ENCODE measurements at regions not wholly inside any gene's neighbourhood (a gene's known extent, or its start where the extent isn't known, plus 50 kb on each side); places are given as distances from the start of the nearest gene placed in this dataset.

GRCh38 chr13:99873141-99873540 is 98.4 kb downstream of the ZIC5 start:
- Mint-ChIP-seq H3K4me1 (peaks cover 12% of the 10 kb centered on the region), H3K4me3 (no peak overlapping the region), H3K27ac (no peak overlapping the region), H3K36me3 (peaks cover 2% of the 10 kb centered on the region), H3K9me3 (no peaks in the 10 kb centered on the region), H3K27me3 (no peaks in the 10 kb centered on the region)
- ATAC-seq = no peak

- peaks cover 20% of the 10 kb centered on the region for H3K36me3 Mint-ChIP-seq
- H3K27ac Mint-ChIP-seq = no peak overlapping the region
- peaks cover 12% of the 10 kb centered on the region for H3K4me1 Mint-ChIP-seq
- H3K4me3 Mint-ChIP-seq = no peak overlapping the region
- H3K9me3 Mint-ChIP-seq = no peaks in the 10 kb centered on the region
- H3K27me3 Mint-ChIP-seq = no peaks in the 10 kb centered on the region
- ATAC-seq = no peak
Observed at GRCh38 chr13:99871249-99871898, 100.2 kb downstream of the ZIC5 start.

GRCh38 chr13:99870541-99870940 is 101.0 kb downstream of the ZIC5 start:
- H3K4me1 Mint-ChIP-seq = peaks cover 12% of the 10 kb centered on the region
- H3K27me3 Mint-ChIP-seq = no peaks in the 10 kb centered on the region
- H3K9me3 Mint-ChIP-seq = no peaks in the 10 kb centered on the region
- H3K4me3 Mint-ChIP-seq = no peak overlapping the region
- peaks cover 24% of the 10 kb centered on the region for H3K36me3 Mint-ChIP-seq
- no peak for ATAC-seq
- H3K27ac Mint-ChIP-seq = no peak overlapping the region

GRCh38 chr13:99869830-99870229 is 101.7 kb downstream of the ZIC5 start:
- Mint-ChIP-seq H3K36me3 (peaks cover 31% of the 10 kb centered on the region), H3K27ac (no peak overlapping the region), H3K4me1 (peaks cover 12% of the 10 kb centered on the region), H3K27me3 (no peaks in the 10 kb centered on the region), H3K9me3 (no peaks in the 10 kb centered on the region), H3K4me3 (no peak overlapping the region)
- no peak for ATAC-seq

GRCh38 chr13:99868767-99869166 is 102.8 kb downstream of the ZIC5 start:
- Mint-ChIP-seq H3K27ac (no peak overlapping the region), H3K36me3 (peaks cover 41% of the 10 kb centered on the region), H3K27me3 (no peaks in the 10 kb centered on the region), H3K4me1 (peaks cover 12% of the 10 kb centered on the region), H3K9me3 (no peaks in the 10 kb centered on the region), H3K4me3 (no peak overlapping the region)
- no peak for ATAC-seq

GRCh38 chr13:99867535-99868257 is 103.9 kb downstream of the ZIC5 start:
- no peak overlapping the region for H3K4me3 Mint-ChIP-seq
- peaks cover 46% of the 10 kb centered on the region for H3K36me3 Mint-ChIP-seq
- peaks cover 12% of the 10 kb centered on the region for H3K4me1 Mint-ChIP-seq
- ATAC-seq = no peak
- no peaks in the 10 kb centered on the region for H3K27me3 Mint-ChIP-seq
- H3K9me3 Mint-ChIP-seq = no peaks in the 10 kb centered on the region
- H3K27ac Mint-ChIP-seq = no peak overlapping the region

GRCh38 chr13:99866781-99867180 is 104.8 kb downstream of the ZIC5 start:
- H3K36me3 Mint-ChIP-seq = peaks cover 46% of the 10 kb centered on the region
- H3K27me3 Mint-ChIP-seq = no peaks in the 10 kb centered on the region
- ATAC-seq = no peak
- no peak overlapping the region for H3K27ac Mint-ChIP-seq
- H3K9me3 Mint-ChIP-seq = no peaks in the 10 kb centered on the region
- H3K4me1 Mint-ChIP-seq = peaks cover 11% of the 10 kb centered on the region
- no peak overlapping the region for H3K4me3 Mint-ChIP-seq

- Mint-ChIP-seq H3K4me3 (no peak overlapping the region), H3K27ac (no peak overlapping the region), H3K36me3 (peaks cover 46% of the 10 kb centered on the region), H3K9me3 (no peaks in the 10 kb centered on the region), H3K4me1 (no peaks in the 10 kb centered on the region), H3K27me3 (no peaks in the 10 kb centered on the region)
- ATAC-seq = no peak
Observed at GRCh38 chr13:99865420-99865930, 106.1 kb downstream of the ZIC5 start.

- Mint-ChIP-seq H3K27me3 (no peaks in the 10 kb centered on the region), H3K9me3 (no peaks in the 10 kb centered on the region), H3K4me1 (no peaks in the 10 kb centered on the region), H3K4me3 (no peak overlapping the region), H3K36me3 (peaks cover 50% of the 10 kb centered on the region), H3K27ac (no peak overlapping the region)
- no peak for ATAC-seq
Observed at GRCh38 chr13:99864627-99864990, 107.0 kb downstream of the ZIC5 start.

GRCh38 chr13:99863789-99864626 is 107.6 kb downstream of the ZIC5 start:
- Mint-ChIP-seq H3K27me3 (no peaks in the 10 kb centered on the region), H3K4me3 (no peak overlapping the region), H3K9me3 (no peaks in the 10 kb centered on the region), H3K36me3 (peaks cover 56% of the 10 kb centered on the region), H3K27ac (no peak overlapping the region), H3K4me1 (no peaks in the 10 kb centered on the region)
- ATAC-seq = no peak

GRCh38 chr13:99862244-99862643 is 109.3 kb downstream of the ZIC5 start:
- Mint-ChIP-seq H3K9me3 (no peaks in the 10 kb centered on the region), H3K4me3 (no peak overlapping the region), H3K27ac (no peak overlapping the region), H3K4me1 (no peaks in the 10 kb centered on the region), H3K27me3 (no peaks in the 10 kb centered on the region), H3K36me3 (peaks cover 56% of the 10 kb centered on the region)
- ATAC-seq = no peak

GRCh38 chr13:99861771-99862170 is 109.8 kb downstream of the ZIC5 start:
- no peaks in the 10 kb centered on the region for H3K9me3 Mint-ChIP-seq
- H3K27me3 Mint-ChIP-seq = no peaks in the 10 kb centered on the region
- H3K4me3 Mint-ChIP-seq = no peak overlapping the region
- no peak overlapping the region for H3K27ac Mint-ChIP-seq
- H3K36me3 Mint-ChIP-seq = peaks cover 52% of the 10 kb centered on the region
- no peaks in the 10 kb centered on the region for H3K4me1 Mint-ChIP-seq
- ATAC-seq = no peak

- H3K36me3 Mint-ChIP-seq = peaks cover 46% of the 10 kb centered on the region
- no peaks in the 10 kb centered on the region for H3K4me1 Mint-ChIP-seq
- ATAC-seq = no peak
- H3K27ac Mint-ChIP-seq = no peak overlapping the region
- no peaks in the 10 kb centered on the region for H3K27me3 Mint-ChIP-seq
- no peaks in the 10 kb centered on the region for H3K9me3 Mint-ChIP-seq
- H3K4me3 Mint-ChIP-seq = no peak overlapping the region
Observed at GRCh38 chr13:99860745-99861144, 110.8 kb downstream of the ZIC5 start.

GRCh38 chr13:99859178-99860177 is 112.1 kb downstream of the ZIC5 start:
- Mint-ChIP-seq H3K4me3 (no peak overlapping the region), H3K27ac (no peak overlapping the region)
- peak; percentile 71 for ATAC-seq

More at GRCh38 chr13:99859178-99860177, 112.1 kb downstream of the ZIC5 start:
- Mint-ChIP-seq H3K27me3 (no peaks in the 10 kb centered on the region), H3K36me3 (peaks cover 35% of the 10 kb centered on the region), H3K9me3 (no peaks in the 10 kb centered on the region), H3K4me1 (no peaks in the 10 kb centered on the region)

Measured in stimulated activated memory B cell treated with anti-CD40 and anti-IgM and Interleukin-4, amounts not matched to agents 10 μg/mL and 1 μg/mL and 100 μg/mL, for 72 hours (primary cell).